Peyer's patch (tissue), 4 donors: ENCODE measurements at regions not wholly inside any gene's neighbourhood (a gene's known extent, or its start where the extent isn't known, plus 50 kb on each side); places are given as distances from the start of the nearest gene placed in this dataset.
A peak's percentile ranks its signal among the peaks of the same experiment; 100 is the strongest.

Source experiments
- CTCF ChIP-seq, 6 experiments: fragments of 450-650 bp in 4 of 6; fragments of 200-600 bp in 2 of 6; sonication (generic) in 1 of 6; IDR thresholded peaks; one replicate each; pipeline ENCODE4 v1.5.1; 2017 to 2019; ENCODE audit warnings: antibody characterized with exemption in 6 of 6, mild to moderate bottlenecking in 3 of 6, moderate library complexity in 1 of 6
- POLR2A ChIP-seq, 2 donors: fragments of 450-650 bp; IDR thresholded peaks; one replicate each; pipeline ENCODE4 v1.5.1; 2017; ENCODE audit warnings: antibody characterized with exemption in 2 of 2, mild to moderate bottlenecking in 2 of 2, moderate library complexity in 2 of 2

GRCh38 chr15:69579950-69580618 lies 127.5 kb downstream of the RPLP1 start:
- no peak for TF ChIP-seq CTCF (IDR thresholded peaks at IDR 0.05)
- TF ChIP-seq POLR2A (IDR thresholded peaks at IDR 0.05) = peak in 1 of 2 donors; percentile 8
